ENCODE measurements at regions not wholly inside any gene's neighbourhood (a gene's known extent, or its start where the extent isn't known, plus 50 kb on each side); places are given as distances from the start of the nearest gene placed in this dataset.

GRCh38 chr4:184939978-184940377 is 78.3 kb upstream of the HELT start:
- CTCF ChIA-PET: interaction anchor here (0.6 to 0.7 kb wide), 3 partner anchors 193 to 1220 kb away, joined by 4 to 10 read pairs (median 4); no protein-coding TSS in a partner anchor
- no peaks in the 10 kb centered on the region for H3K27me3 ChIP-seq (ENCODE audit: control insufficient read depth, insufficient read depth, low read length)
- POLR2A ChIA-PET: no interaction called here
- no peak for TF ChIP-seq CTCF (IDR thresholded peaks at IDR 0.05; ENCODE audit: low read depth, low read length)
- no peak overlapping the region for H3K27ac ChIP-seq (ENCODE audit: low read depth, low read length)
- no peaks in the 10 kb centered on the region for H3K9me3 ChIP-seq (ENCODE audit: control insufficient read depth, insufficient read depth, low read length)
- no peak overlapping the region for H3K4me3 ChIP-seq (ENCODE audit: low read depth, low read length)
- no peak for DNase-seq (ENCODE audit: low read depth, low spot score)

GRCh38 chr4:184940500-184940899 is 77.8 kb upstream of the HELT start:
- POLR2A ChIA-PET: no interaction called here

GRCh38 chr4:184941671-184942418 is 76.4 kb upstream of the HELT start:
- no peak for DNase-seq (ENCODE audit: low read depth, low spot score)
- ChIA-PET POLR2A (no interaction called here), CTCF (no interaction called here)
- H3K27ac ChIP-seq (ENCODE audit: low read depth, low read length): no peak overlapping the region
- no peaks in the 10 kb centered on the region for H3K9me3 ChIP-seq (ENCODE audit: control insufficient read depth, insufficient read depth, low read length)
- no peak overlapping the region for H3K4me3 ChIP-seq (ENCODE audit: low read depth, low read length)
- TF ChIP-seq CTCF (IDR thresholded peaks at IDR 0.05; ENCODE audit: low read depth, low read length): no peak
- H3K27me3 ChIP-seq (ENCODE audit: control insufficient read depth, insufficient read depth, low read length): no peaks in the 10 kb centered on the region

More at GRCh38 chr4:184940500-184940899, 77.8 kb upstream of the HELT start:
- Histone ChIP-seq H3K27ac (ENCODE audit: low read depth, low read length) (no peak overlapping the region), H3K27me3 (ENCODE audit: control insufficient read depth, insufficient read depth, low read length) (no peaks in the 10 kb centered on the region), H3K9me3 (ENCODE audit: control insufficient read depth, insufficient read depth, low read length) (no peaks in the 10 kb centered on the region), H3K4me3 (ENCODE audit: low read depth, low read length) (no peak overlapping the region)
- no peak for TF ChIP-seq CTCF (IDR thresholded peaks at IDR 0.05; ENCODE audit: low read depth, low read length)
- no peak for DNase-seq (ENCODE audit: low read depth, low spot score)
- CTCF ChIA-PET: interaction anchor here (0.6 to 0.7 kb wide), 3 partner anchors 194 to 1221 kb away, joined by 4 to 10 read pairs (median 4); no protein-coding TSS in a partner anchor

GRCh38 chr4:184942444-184943425 is 75.6 kb upstream of the HELT start:
- ChIA-PET POLR2A (no interaction called here), CTCF (no interaction called here)
- Histone ChIP-seq H3K27ac (ENCODE audit: low read depth, low read length) (no peak overlapping the region), H3K9me3 (ENCODE audit: control insufficient read depth, insufficient read depth, low read length) (no peaks in the 10 kb centered on the region), H3K27me3 (ENCODE audit: control insufficient read depth, insufficient read depth, low read length) (no peaks in the 10 kb centered on the region), H3K4me3 (ENCODE audit: low read depth, low read length) (no peak overlapping the region)
- DNase-seq (ENCODE audit: low read depth, low spot score): no peak
- no peak for TF ChIP-seq CTCF (IDR thresholded peaks at IDR 0.05; ENCODE audit: low read depth, low read length)
